GM21619 (cell line): ENCODE measurements at regions not wholly inside any gene's neighbourhood (a gene's known extent, or its start where the extent isn't known, plus 50 kb on each side); places are given as distances from the start of the nearest gene placed in this dataset.

Experiments used
- ATAC-seq: cut with Tn5 transposase; IDR thresholded peaks from one replicate; pipeline ENCODE4 v1.9.1; 2021; ENCODE audit not compliant: unreplicated experiment

- no peak for ATAC-seq
Observed at GRCh38 chr22:48192071-48192470, 1429.6 kb downstream of the TBC1D22A start.

- ATAC-seq: no peak
Observed at GRCh38 chr22:48188231-48188721, 1425.8 kb downstream of the TBC1D22A start.

GRCh38 chr22:48187356-48187755 lies 1424.9 kb downstream of the TBC1D22A start:
- ATAC-seq: no peak

- no peak for ATAC-seq
Observed at GRCh38 chr22:48186146-48186790, 1423.8 kb downstream of the TBC1D22A start.

DNA sequence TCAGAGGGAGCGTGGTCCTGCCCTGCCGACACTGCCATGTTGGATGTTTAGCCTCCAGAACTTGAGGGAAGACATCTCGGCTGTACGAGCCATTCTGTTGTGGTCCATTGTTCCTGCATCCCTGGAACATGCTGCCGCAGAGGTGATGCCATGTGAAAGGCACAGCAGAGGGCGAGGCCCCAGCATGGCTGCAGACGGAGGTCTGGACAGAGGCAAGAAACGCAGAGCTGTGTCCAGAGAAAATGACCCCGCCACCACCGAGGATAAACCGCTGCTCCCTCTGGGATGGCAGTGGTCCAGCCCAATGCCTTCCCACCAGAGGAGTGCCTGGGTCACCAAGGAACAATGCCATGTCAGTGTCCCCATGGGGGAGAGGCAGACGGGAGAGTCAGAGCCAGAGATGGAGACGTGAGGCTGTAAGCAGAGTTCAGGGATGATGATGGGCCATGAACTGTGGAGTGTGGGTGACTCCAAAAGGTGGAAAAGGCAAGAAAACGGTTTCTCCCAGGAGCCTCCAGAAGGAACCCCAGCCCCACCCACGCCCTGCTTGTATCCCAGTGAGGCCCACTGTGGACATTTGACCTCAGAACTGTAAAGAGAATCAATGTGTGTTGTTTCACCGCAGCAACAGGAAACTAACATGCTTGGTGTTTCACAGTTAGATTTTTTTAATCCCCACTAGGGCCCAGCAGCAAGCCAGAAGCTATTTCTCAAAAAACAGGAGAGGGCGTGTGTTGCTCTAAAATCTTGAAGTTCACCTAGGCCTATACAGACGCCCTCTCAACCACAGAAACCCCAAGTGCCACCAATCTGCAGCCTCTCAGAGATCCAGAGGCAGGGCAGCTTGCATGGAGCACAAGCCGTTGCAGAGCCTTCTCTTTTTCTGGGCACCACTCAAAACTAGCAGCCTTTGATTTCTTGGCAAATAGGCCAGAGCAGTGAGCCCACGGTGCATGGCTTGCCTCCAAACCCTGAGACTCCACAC lies 1422.9 kb downstream of the TBC1D22A start:
- ATAC-seq: no peak

- no peak for ATAC-seq
Observed at GRCh38 chr22:48182846-48183805, 1420.7 kb downstream of the TBC1D22A start.

- ATAC-seq: no peak
Observed at GRCh38 chr22:48182031-48182430, 1419.6 kb downstream of the TBC1D22A start.

GRCh38 chr22:48181263-48181955 lies 1419.0 kb downstream of the TBC1D22A start:
- no peak for ATAC-seq

DNA sequence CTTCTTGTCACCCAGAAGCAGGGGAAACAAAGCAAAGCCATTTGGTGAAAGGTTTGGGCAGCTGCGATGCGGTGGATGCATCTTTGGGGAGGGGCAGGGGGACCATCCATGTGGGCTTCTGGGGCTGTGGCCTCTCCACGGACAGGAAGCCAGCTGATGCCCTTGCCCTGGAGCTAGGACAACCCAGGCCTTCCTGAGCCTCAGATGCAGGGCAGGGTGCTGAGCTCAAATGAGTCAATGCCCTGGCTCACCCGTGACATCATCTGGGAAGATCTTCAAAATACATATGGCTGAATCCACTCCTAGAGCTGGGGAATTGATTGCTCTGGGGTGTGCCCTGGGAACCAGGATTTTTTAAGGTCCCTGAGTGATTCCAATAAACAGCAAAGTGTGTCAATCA lies 1418.2 kb downstream of the TBC1D22A start:
- ATAC-seq: no peak

GRCh38 chr22:48179571-48180546 lies 1417.4 kb downstream of the TBC1D22A start:
- ATAC-seq: no peak

GRCh38 chr22:48178536-48178935 lies 1416.1 kb downstream of the TBC1D22A start:
- ATAC-seq: no peak

- ATAC-seq: no peak
Observed at GRCh38 chr22:48177631-48178030, 1415.2 kb downstream of the TBC1D22A start.

DNA sequence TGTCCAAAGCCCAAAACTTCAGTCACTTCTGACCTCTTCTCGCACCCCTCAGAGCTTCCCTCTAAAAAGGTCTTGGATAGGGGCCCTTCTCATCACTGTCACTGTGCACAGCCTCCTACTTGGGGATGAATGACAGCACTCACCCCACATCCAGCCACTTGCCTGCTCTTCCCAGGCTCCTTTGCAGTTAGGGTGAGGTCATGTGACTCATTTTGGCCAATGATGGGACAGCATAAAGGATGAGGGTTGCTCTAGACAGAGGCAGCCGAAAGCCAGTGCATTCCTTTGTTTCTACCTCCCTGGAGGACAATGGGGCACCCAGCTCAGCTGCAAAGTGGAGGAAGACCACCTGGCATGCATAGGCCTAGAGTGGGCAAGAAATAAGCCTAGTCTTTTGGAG lies 1413.3 kb downstream of the TBC1D22A start:
- ATAC-seq: no peak

- ATAC-seq: no peak
Observed at GRCh38 chr22:48173773-48174160, 1411.3 kb downstream of the TBC1D22A start.

DNA sequence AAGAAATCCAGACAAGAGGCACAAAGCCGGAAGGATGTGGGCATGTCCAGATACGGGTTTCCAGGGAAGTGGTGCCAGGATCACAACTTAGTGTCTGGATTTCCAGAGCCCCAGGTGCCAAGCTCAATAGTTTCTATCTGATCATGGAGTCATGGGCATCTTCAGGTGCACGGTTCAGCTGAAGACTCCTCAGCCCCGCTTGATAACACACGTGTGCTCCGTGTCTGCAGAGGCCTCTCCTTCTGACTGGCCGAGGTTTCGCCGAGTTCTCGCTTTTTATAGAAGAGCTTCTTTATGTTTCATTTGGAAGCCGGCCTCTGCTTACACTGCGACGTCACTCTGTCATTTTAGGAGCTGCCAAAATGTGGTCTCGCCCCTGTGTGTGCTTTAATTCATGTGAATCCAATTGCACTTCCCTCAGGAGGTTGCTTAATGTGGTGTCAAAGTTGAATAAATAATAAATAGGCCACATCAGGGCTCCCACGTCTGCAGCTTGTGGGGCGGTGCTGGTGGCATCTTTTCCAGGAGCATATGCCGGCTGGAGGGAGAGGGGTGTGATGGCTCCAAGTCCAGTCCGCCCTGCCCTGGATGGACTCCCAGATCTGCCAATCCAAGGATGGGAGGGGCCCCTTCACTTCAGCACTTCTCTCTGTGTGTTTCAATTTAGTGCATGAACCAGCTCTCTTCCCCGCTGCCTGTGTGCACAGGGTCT lies 1410.8 kb downstream of the TBC1D22A start:
- ATAC-seq: no peak

DNA sequence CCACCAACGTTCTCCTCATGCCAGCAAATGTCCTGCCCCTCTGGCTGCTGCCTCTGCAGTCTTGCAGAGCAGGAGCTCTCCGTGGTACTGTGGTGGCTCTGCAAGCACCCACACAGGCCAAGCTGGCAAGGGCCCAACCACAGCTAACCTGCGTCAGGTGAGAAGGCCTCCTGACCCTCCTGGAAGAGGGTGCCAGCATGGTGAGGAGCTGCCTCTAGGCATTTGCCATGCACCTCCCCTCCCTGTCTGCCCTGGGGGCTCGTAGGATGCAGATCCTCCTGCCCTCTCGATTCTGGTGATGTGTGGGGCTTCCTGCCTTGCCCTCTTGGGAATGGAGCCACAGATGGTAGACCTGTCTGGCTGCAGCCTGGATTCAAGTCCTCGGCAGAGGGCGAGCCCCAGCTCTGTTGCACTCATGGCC lies 1408.8 kb downstream of the TBC1D22A start:
- no peak for ATAC-seq

DNA sequence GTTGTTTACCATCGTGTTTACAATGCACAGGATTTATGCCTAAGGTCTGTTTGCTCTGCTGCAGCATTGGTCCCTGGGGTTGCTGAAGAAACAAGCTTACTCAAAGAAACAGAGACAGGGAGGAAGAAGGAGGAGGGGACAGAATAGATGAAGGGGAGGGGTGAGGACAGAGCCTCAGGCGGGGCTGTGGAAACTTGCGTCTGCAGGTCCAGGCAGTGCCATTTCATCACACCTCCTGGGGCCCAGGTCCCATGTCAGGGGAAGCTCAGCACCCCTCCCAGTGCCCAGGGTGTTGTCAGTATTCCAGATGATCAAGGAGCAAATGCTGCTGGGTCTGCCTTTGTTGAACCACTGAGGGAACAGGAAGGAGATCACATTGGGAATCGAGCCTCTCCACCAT lies 1406.8 kb downstream of the TBC1D22A start:
- no peak for ATAC-seq

GRCh38 chr22:48167238-48167637 lies 1404.8 kb downstream of the TBC1D22A start:
- no peak for ATAC-seq
